GM12891 (cell line): ENCODE measurements at regions not wholly inside any gene's neighbourhood (a gene's known extent, or its start where the extent isn't known, plus 50 kb on each side); places are given as distances from the start of the nearest gene placed in this dataset.

ENCODE experiments used
- DNase-seq: peaks from one replicate; pipeline ENCODE4 v3.0.0; 2011; ENCODE audit warnings: low spot score; ENCODE audit not compliant: insufficient read length
- FAIRE-seq: peaks from 2 replicates; lab custom pipeline; 2011; peaks lifted over from hg19 to GRCh38; lab: Jason Lieb, UNC
- PAX5 ChIP-seq: IDR thresholded peaks from 2 replicates; pipeline ENCODE4 v1.6.1; 2011; ENCODE audit warnings: low read length, moderate library complexity, mild to moderate bottlenecking; ENCODE audit not compliant: insufficient read depth, severe bottlenecking
- POLR2A ChIP-seq: IDR thresholded peaks from 2 replicates; pipeline ENCODE4 v1.6.1; 2011; ENCODE audit warnings: low read depth, low read length, control low read depth
- POLR2AphosphoS5 ChIP-seq: IDR thresholded peaks from 2 replicates; pipeline ENCODE4 v1.6.1; 2011; ENCODE audit warnings: low read depth, low read length, control low read depth
- POU2F2 ChIP-seq: IDR thresholded peaks from 2 replicates; pipeline ENCODE4 v1.6.1; 2011; ENCODE audit warnings: low read depth, mild to moderate bottlenecking, control low read depth, low read length, moderate library complexity
- SPI1 ChIP-seq: IDR thresholded peaks from 2 replicates; pipeline ENCODE4 v1.6.1; 2011; ENCODE audit warnings: low read depth, low read length, control low read depth
- TAF1 ChIP-seq: IDR thresholded peaks from 2 replicates; pipeline ENCODE4 v1.6.1; 2011; ENCODE audit warnings: low read depth, low read length, control low read depth

DNA sequence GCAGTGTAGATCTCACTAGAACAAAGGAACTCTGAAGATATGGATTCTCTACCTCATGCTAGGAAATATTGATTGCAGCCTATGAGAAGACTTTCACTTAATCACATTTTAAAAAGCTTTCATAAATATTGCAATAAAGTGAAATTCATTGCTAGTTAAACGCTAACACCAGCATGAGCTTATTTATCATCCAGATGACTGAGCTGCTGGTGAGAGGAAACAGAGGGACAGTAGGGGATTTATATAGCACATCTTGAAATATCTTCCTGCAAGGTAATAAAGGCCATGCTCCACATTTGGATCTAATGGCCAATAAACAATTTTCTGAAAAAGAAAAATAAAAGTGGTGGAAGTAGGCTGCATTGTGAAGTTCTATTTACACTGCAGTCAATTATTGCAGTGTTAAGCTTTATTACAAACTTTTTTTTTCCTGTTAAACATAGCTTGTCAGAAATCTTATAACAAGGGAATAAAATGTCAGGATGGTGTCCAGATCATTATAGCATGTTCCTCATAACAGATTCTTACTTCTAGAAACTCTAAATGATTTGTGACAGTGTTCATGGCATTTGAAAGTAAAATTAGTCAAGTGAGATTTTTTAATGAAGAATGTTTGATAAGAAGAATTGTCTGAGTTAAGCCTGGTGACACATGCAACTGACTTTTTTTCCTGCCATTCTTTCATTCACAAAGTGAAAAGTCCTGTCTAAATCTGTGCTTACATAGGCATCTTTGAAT, 342.6 kb downstream of the DMAC1 start:
- DNase-seq (no peak), FAIRE-seq (no peak)
- TF ChIP-seq POLR2A: no peak
- TF ChIP-seq POLR2AphosphoS5: no peak
- TF ChIP-seq POU2F2: no peak
- TF ChIP-seq PAX5: no peak
- no peak for TF ChIP-seq TAF1
- TF ChIP-seq SPI1: no peak

DNA sequence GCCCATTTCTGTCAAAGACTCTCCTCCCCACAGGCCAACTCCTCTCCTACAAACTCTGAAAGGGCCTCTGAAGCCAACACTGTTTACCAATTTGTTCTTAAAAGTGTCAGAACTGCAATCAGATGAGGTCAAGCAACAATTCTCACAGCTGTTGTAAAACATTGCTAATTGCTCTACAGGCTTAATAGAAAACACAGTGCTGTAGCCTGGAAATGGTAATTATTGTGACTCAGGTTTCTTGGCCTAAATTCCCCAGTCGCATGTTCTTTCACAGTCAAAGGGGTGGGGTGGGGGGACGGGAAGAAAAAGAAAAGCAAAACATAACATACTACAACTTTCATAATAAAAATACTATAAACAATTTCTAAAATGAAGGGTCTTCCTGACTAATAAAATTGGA, 343.2 kb downstream of the DMAC1 start:
- no peak for FAIRE-seq
- TF ChIP-seq POLR2A: no peak
- no peak for TF ChIP-seq TAF1
- TF ChIP-seq POLR2AphosphoS5: no peak
- DNase-seq: no peak

DNA sequence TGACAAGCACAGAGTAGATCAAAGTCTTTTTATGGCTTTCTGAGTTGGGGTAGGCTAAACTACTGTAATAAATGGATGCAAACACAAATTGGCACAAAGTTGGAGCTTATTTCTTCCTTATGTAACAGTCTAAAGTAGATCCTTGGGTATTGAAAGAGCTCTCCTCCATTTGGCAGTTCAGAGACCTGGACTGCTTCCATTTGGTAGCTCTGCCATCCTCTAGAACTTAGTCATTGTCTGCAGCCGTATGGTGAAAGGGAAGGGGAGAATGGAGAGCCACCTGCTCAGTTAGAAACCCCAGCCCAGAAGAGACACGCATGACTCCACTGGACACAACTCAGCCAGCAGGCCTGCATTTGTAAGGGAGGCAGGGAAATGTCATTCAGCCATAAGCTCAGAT, 345.0 kb downstream of the DMAC1 start:
- DNase-seq: no peak
- TF ChIP-seq TAF1: no peak
- no peak for TF ChIP-seq POU2F2
- no peak for TF ChIP-seq SPI1
- TF ChIP-seq PAX5: no peak
- TF ChIP-seq POLR2AphosphoS5: no peak
- TF ChIP-seq POLR2A: no peak
- no peak for FAIRE-seq

DNA sequence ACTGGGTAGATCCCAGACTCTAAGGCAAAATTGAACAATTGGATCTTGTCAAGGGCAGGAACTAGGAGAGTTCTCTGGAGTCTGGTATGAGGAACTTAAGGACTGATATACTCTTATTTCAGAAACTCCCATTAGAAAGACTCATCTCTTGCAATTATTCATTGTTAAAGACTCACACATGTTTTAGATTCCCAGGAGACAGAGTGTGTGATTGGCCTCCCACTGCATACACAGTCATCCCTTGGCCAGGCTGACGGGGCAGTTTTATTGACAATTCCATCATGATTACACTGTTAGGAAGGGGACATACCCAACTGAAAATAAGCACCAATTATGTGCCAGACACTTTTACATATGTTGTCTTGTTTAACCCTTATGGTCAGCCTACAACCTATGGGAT, 347.2 kb downstream of the DMAC1 start:
- DNase-seq: no peak
- FAIRE-seq: no peak
- TF ChIP-seq PAX5 (no peak), POLR2AphosphoS5 (no peak), SPI1 (no peak), POLR2A (no peak), POU2F2 (no peak), TAF1 (no peak)

DNA sequence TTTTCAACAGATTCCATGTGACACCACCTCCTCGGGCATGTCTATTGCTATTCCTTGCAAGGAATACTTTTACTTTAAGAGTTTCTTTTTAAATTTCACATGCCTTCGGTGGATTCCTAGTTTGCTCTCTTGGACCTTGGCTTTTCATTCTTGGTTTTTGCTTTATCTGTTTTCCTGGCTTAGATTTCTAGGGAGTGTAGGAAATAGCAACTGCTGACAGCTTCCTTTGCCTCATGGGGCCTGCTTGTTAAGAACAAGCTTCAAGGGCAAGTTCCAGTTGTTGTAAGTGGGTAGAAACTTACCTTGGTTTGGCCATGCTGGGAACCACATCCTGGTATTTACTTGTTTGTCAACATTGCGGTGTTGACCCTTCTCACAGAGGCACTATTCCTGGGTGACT, 348.5 kb downstream of the DMAC1 start:
- FAIRE-seq: no peak
- no peak for DNase-seq

DNA sequence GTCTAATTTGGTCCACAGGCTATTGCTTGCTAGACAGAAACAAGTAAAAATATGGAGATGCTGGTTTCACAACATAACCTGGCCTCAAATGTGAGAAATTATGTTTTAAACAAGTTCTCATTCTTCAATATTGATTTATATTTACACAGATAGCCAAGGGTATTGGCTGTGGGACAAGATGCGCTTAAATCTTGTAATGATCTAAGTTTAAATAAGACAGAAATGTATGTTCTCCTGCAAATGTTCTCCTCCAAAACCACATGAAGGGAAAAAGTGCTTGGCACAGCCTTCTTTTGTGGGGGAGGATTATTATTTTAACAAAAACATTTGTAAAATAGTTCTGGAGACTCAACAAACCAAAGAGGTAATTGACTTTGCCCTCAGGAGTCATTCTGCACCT, 356.0 kb downstream of the DMAC1 start:
- DNase-seq (no peak), FAIRE-seq (no peak)
- no peak for TF ChIP-seq TAF1

More for the DNA sequence above, 348.5 kb downstream of the DMAC1 start:
- no peak for TF ChIP-seq POLR2A
- no peak for TF ChIP-seq PAX5
- TF ChIP-seq TAF1: no peak
- no peak for TF ChIP-seq SPI1
- TF ChIP-seq POU2F2: no peak
- no peak for TF ChIP-seq POLR2AphosphoS5

DNA sequence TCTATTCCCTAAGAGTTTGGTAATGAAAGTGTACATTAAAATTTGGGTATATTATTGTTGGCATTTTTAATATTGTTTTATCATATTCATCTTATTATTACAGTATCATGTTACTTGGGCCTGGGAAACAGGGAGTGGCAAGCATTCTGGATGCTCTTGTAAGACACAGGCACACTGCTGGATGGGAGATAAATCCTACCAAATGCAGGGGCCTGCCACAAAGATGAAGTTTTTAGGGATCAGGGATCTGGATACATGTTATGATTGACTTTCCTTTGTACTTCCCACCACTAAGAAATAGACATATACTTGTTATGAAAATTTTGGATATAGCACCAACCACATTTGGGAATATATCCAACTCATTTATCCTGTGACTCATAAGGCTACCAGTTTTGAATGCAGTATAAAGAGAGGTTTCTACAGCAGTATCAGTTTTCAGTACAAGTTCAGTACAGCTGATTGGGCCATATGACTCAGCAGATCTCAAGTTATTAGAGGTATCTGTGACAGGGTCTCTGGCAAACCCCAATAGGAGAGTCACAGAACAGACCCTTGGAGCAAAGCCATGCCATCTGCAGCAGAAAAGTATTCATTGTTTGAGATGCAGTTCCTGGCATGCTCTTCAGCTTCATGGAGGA, 360.1 kb downstream of the DMAC1 start:
- FAIRE-seq (no peak), DNase-seq (no peak)
- TF ChIP-seq POLR2AphosphoS5 (no peak), POU2F2 (no peak)

DNA sequence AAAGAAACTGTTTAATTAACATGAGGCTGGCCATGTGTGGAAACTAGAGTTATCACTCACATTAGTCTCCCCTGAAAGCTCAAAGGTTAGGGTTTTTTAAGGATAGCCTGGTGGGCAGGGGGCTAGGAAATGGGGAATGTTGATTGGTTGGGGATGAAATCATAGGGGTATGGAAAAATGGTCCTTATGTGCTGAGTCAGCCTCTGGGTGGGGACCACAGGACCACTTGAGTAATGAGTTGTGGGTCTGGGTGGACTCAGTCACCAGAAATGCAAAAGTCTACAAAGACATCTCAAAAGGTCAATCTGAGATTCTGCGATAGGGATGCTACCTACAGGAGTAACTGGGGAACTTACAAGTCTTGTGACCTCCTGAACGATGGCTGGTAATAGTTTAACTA, 362.8 kb downstream of the DMAC1 start:
- DNase-seq (no peak), FAIRE-seq (no peak)
- TF ChIP-seq POLR2AphosphoS5 (no peak), TAF1 (no peak), SPI1 (no peak), POLR2A (no peak), POU2F2 (no peak), PAX5 (no peak)

DNA sequence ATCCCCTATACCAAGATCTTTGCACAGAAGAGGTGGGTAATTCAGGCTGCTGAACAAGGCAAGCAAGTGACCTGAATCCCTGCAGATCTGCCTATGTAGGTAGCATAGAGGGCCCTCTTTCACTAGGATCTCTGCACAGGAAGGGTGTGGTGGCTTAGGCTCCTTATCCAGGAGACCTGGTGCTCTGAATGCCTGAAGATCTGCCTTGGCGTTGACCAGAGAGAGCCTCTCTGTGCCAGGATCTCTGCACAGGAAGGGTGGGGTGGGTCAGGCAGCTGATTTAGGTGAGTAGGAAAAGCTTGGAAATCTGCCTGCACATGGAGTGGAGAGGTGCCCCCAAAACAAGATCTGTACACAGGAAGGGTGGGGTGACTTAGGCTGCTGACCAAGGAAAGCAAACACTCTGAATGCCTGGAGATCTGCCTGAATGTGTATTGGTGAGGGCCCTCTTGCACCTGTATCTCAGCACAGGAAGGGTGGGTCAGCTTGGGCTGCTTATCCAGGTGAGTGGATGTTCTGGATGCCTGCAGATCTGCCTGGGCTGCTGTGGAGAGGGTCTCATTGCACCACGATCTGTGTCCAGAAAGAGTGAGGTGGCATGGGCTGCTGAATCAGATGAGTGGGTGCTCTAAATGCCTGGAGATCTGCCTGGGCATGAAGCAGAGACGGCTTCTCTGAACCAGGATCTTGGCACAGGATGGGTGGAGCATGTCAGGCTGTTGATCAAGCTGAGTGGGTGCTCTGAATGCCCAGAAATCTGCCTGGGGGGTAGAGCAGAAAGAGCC, 365.9 kb downstream of the DMAC1 start:
- TF ChIP-seq TAF1 (no peak), POLR2A (no peak), PAX5 (no peak), POLR2AphosphoS5 (no peak)
- FAIRE-seq: no peak
- DNase-seq: no peak
